ENCODE measurements at regions not wholly inside any gene's neighbourhood (a gene's known extent, or its start where the extent isn't known, plus 50 kb on each side); places are given as distances from the start of the nearest gene placed in this dataset.
A peak's percentile ranks its signal among the peaks of the same experiment; 100 is the strongest.

GRCh38 chr2:238706673-238707072 is 141.2 kb upstream of the TWIST2 start:
- peak in 1 of 4 experiments; percentile 22 for TF ChIP-seq CTCF (IDR thresholded peaks at IDR 0.05)
- no peak for TF ChIP-seq POLR2A (IDR thresholded peaks at IDR 0.05)

All from uterus (tissue), 2 donors.